ENCODE measurements at regions not wholly inside any gene's neighbourhood (a gene's known extent, or its start where the extent isn't known, plus 50 kb on each side); places are given as distances from the start of the nearest gene placed in this dataset.

- 68 to 100% (median 82%) methylated on average over 3 to 8 of the region's 8 CpGs for WGBS, 5 donors
- peaks cover 0 to 100% (median 61%) of the 10 kb centered on the region in 7 donors for H3K27me3 ChIP-seq (replicated peaks in 1 of 7)
Observed at GRCh38 chr17:79221597-79221996, 147.0 kb downstream of the ENGASE start.

GRCh38 chr17:79220713-79221291, 146.2 kb downstream of the ENGASE start:
- DNase-seq: no peak
- peak overlapping the region in 1 of 8 donors; percentile 25 for H3K4me3 ChIP-seq
- peaks cover 0 to 100% (median 68%) of the 10 kb centered on the region in 7 donors for H3K27me3 ChIP-seq (replicated peaks in 1 of 7)
- intact Hi-C loops (cut with DNase I; ENCODE audit: low total_unique reads): no loop called here
- WGBS, 5 donors: 12 to 32% (median 21%) methylated on average over 10 to 21 of the region's 21 CpGs
- no peak overlapping the region for H3K27ac ChIP-seq
- H3K4me1 ChIP-seq: peaks cover 0 to 15% (median 0%) of the 10 kb centered on the region in 6 donors
- no peaks in the 10 kb centered on the region for H3K36me3 ChIP-seq
- TF ChIP-seq POLR2AphosphoS5 (IDR thresholded peaks at IDR 0.05): no peak
- TF ChIP-seq, protein P1, sequence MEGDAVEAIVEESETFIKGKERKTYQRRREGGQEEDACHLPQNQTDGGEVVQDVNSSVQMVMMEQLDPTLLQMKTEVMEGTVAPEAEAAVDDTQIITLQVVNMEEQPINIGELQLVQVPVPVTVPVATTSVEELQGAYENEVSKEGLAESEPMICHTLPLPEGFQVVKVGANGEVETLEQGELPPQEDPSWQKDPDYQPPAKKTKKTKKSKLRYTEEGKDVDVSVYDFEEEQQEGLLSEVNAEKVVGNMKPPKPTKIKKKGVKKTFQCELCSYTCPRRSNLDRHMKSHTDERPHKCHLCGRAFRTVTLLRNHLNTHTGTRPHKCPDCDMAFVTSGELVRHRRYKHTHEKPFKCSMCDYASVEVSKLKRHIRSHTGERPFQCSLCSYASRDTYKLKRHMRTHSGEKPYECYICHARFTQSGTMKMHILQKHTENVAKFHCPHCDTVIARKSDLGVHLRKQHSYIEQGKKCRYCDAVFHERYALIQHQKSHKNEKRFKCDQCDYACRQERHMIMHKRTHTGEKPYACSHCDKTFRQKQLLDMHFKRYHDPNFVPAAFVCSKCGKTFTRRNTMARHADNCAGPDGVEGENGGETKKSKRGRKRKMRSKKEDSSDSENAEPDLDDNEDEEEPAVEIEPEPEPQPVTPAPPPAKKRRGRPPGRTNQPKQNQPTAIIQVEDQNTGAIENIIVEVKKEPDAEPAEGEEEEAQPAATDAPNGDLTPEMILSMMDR (IDR thresholded peaks at IDR 0.05 in 8 of 11, conservative IDR thresholded peaks at IDR 0.05 in 3 of 11): no peak
- no peaks in the 10 kb centered on the region for H3K9me3 ChIP-seq

More at GRCh38 chr17:79221597-79221996, 147.0 kb downstream of the ENGASE start:
- no peak for DNase-seq
- H3K4me3 ChIP-seq: no peak overlapping the region
- H3K36me3 ChIP-seq: no peaks in the 10 kb centered on the region
- H3K9me3 ChIP-seq: no peaks in the 10 kb centered on the region
- TF ChIP-seq, protein P1 (IDR thresholded peaks at IDR 0.05 in 8 of 11, conservative IDR thresholded peaks at IDR 0.05 in 3 of 11): no peak
- TF ChIP-seq POLR2A (IDR thresholded peaks at IDR 0.05) (no peak), POLR2AphosphoS5 (IDR thresholded peaks at IDR 0.05) (no peak)
- H3K27ac ChIP-seq: no peak overlapping the region
- H3K4me1 ChIP-seq: peaks cover 0 to 15% (median 0%) of the 10 kb centered on the region in 6 donors
- intact Hi-C loops (cut with DNase I; ENCODE audit: low total_unique reads): no loop called here

GRCh38 chr17:79220201-79220712, 145.6 kb downstream of the ENGASE start:
- intact Hi-C loops (cut with DNase I; ENCODE audit: low total_unique reads): no loop called here

More at GRCh38 chr17:79220201-79220712, 145.6 kb downstream of the ENGASE start:
- TF ChIP-seq, protein P1 (IDR thresholded peaks at IDR 0.05 in 8 of 11, conservative IDR thresholded peaks at IDR 0.05 in 3 of 11): no peak
- no peak for TF ChIP-seq POLR2AphosphoS5 (IDR thresholded peaks at IDR 0.05)
- TF ChIP-seq POLR2A (IDR thresholded peaks at IDR 0.05): no peak
- H3K4me3 ChIP-seq: peak overlapping the region in 1 of 8 donors; percentile 25
- peaks cover 0 to 15% (median 0%) of the 10 kb centered on the region in 6 donors for H3K4me1 ChIP-seq
- no peaks in the 10 kb centered on the region for H3K9me3 ChIP-seq
- H3K27ac ChIP-seq: no peak overlapping the region
- WGBS, 5 donors: 2 to 10% (median 4%) methylated on average over 20 to 23 of the region's 23 CpGs
- H3K27me3 ChIP-seq (replicated peaks in 1 of 7): peaks cover 0 to 100% (median 72%) of the 10 kb centered on the region in 7 donors
- no peaks in the 10 kb centered on the region for H3K36me3 ChIP-seq
- no peak for DNase-seq
